GM21825 (cell line): ENCODE measurements at regions not wholly inside any gene's neighbourhood (a gene's known extent, or its start where the extent isn't known, plus 50 kb on each side); places are given as distances from the start of the nearest gene placed in this dataset.
"Not testable (repeated sequence)": the region's sequence is repeated elsewhere in the genome, so short reads cannot be mapped to it uniquely, and the experiment has no call there.

Source experiments
- ATAC-seq: cut with Tn5 transposase; IDR thresholded peaks from one replicate; pipeline ENCODE4 v1.9.1; 2021; ENCODE audit warnings: mild to moderate bottlenecking, moderate library complexity; ENCODE audit not compliant: unreplicated experiment

DNA sequence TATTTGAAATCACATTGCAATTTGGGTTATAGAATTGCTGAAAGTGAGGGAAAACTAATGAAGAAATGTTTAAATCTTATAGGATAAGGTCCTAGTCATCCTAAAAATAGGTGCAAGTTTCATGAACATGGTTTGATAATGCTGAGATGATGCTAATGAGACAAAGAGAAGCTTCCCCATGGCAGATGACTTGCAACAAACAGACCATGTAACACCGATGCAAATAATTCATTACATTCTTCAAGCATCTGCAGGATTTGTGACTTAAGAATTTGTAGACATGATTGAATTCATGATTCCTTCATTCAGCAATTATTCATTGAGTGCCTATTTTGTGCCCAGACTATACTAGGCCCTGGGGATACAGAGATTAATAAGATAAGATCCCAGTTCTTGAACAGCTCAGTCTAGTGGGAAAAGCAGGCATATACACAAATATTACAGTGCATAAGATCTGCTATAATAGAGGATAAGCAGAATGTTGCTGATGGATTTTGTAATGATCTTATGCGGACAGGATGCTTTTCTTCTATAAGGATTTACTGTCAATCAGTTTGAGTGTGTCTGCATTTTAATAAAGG is 367.9 kb upstream of the GBE1 start:
- no peak for ATAC-seq

DNA sequence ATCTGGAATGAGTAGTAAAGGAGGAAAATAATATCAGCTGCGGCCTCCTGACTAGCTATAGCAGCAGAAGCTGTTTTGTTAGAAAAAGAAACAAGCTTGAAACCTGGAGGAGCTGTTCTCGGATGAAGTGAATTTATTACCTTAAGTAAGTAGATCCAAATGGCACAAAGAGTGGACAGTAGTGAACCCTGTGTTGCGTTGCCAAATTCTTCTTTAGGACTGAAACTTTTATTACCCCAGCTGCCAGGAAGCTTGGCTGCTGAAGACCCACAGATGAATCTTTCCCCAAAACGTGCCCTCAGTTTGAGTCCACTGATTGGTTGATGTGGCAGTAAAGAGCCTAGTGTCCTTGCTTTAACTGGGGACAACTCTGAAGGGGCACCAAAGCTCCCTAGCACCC is 366.8 kb upstream of the GBE1 start:
- no peak for ATAC-seq

DNA sequence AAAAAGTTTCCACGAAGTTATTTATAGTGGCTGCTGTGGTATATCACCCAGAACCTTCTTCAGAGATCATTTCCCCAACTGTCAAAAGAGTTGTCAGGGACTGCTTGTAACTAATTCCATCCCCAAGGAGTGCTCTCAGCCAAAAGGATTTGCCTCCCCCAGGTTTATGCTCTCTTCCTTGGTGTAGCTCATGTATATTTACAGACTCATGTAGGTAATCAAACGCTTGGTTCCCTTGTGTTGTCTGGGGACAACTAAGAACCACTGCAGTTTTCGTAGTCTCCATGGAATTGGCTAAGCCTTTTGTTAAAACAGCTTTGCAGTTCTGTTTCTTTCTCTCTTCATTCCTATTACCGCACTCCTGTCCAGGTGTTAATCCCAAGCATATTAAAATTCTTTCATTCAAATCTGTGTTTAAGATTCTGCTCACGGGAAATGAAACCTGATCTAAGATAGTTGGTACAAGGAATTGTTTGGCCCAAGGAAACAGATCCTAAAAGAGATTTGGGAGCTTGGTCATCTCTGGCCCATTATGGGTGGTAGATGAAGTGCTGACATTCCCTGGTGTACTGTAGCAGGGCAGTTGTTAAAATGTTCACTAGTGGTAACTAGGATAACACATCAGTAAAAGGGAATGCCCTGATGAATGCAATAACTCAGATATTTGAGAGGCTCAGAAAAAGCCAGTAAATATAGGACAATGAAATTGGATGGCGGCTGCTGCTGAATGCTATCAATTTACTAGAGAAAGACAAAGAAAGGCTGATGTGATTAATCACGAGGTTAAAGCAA is 361.3 kb upstream of the GBE1 start:
- no peak for ATAC-seq

DNA sequence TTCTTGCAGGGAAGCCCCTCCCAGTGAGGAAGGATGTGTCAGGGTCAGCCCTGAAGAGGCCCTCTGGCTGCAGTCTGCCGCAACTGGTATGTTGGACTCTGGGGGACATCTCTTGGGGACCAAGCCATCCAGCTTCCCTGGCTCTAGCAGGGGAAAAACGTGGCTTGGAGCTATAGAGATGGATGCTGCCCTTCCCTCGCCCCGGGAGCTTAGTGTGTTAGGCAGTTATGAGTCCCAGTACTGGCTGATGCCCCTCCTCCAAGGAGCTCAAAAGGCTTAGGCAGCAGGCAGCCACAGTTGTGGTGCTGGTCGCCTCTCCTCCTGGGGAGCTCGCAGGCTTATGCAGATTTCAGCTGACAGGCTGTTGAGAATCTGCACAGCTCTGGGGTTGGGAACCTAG is 353.1 kb upstream of the GBE1 start:
- no peak for ATAC-seq

DNA sequence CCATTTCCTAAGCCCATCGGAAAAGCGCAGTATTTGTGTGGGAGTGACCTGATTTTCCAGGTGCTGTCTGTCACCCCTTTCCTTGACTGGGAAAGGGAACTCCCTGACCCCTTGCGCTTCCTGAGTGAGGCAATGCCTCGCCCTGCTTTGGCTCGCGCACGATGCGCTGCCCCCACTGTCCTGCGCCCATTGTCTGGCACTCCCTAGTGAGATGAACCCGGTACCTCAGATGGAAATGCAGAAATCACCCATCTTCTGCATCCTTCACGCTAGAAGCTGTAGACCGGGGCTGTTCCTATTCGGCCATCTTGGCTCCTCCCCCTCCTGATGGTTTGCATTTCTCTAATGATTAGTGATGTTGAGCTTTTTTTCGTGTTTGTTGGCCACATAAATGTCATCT is 349.3 kb upstream of the GBE1 start:
- not testable (repeated sequence) for ATAC-seq

DNA sequence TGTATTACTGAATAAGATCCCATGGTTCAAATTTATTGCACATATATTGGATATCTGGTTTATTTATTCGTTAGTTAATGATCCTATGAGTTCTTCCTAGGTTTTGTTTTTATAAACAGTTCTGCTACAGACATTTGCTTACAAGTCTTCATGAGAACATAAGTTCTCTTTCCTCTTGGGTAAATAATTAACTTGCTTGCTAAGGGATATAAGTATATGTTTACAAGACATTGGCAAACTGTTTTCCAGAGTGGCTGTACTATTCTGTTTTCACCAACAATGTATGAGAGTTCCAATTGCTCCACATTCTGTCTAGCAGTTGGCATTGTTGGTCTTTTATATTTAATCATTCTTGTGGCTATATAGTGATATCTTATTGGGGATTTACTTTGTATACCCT is 341.8 kb upstream of the GBE1 start:
- ATAC-seq, result no peak

DNA sequence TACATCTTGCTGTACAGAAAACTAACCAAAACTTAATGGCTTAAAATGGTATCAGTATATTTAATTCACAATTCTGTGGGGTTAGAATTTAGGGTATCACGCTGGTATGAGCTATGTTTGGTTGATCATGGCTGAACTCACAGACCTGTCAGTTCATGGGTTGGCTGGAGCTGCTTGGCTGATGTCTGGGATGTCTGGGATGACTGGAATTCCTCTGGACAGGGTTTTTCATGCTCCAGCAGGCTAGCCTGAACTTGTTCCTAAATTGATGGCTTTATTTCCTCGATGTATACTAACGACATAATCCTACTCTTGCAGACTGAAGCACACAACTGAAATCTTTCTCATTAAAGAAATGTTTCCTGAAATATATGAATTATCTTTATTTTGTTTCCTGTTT is 338.9 kb upstream of the GBE1 start:
- no peak for ATAC-seq

DNA sequence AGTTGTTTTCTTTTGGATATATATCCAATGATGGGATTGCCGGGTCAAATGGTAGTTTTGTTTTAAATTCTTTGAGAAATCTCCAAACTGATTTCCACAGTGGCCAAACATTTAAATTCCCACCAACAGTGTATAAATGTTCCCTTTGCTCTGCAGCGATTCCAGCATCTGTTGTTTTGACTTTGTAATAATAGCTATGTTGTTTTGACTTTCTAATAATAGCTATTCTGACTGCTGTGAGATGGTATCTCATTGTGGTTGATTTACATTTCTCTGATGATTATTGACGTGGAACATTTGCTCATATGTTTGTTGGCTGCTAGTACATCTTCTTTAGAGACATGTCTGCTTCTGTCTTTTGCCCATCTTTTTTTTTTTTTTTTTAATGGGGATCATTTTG is 332.2 kb upstream of the GBE1 start:
- no peak for ATAC-seq

DNA sequence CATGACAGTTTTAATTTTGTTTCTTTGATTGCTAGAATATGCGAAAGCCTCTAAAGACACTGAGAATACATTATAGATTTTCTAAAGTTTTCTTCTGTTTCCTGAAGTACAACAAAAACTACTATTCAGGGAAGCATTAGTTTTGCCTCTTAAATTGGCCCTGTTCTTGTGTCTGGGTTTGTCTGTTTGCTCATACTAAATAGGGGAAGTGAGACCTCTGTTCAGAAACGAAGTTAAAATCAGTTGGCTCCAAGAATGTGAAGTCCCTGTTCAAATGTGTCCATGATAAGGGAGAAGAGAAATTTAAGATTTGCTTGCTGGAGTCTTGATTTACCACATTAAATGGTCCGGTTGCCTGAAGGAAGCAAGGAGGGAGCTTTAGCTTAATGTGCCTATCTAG is 327.3 kb upstream of the GBE1 start:
- no peak for ATAC-seq

DNA sequence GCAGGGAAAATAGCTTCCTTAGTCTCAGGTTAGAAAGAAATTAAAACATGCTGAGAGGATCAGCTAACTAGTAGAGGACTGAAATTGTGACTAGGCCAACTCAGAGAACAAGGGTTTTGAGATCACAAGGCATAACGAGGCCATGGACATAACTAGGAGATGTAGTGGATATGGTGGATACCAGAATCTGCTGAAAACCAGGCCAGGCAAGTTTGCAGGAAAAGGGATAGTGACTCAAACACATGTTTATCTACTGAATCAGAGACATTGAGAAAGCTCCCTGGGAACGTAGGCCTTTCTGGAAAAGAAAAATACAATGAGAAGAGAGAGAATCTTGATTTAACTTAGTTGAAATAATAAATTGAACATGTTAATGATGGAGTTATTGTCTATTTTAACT is 326.5 kb upstream of the GBE1 start:
- ATAC-seq, result no peak

DNA sequence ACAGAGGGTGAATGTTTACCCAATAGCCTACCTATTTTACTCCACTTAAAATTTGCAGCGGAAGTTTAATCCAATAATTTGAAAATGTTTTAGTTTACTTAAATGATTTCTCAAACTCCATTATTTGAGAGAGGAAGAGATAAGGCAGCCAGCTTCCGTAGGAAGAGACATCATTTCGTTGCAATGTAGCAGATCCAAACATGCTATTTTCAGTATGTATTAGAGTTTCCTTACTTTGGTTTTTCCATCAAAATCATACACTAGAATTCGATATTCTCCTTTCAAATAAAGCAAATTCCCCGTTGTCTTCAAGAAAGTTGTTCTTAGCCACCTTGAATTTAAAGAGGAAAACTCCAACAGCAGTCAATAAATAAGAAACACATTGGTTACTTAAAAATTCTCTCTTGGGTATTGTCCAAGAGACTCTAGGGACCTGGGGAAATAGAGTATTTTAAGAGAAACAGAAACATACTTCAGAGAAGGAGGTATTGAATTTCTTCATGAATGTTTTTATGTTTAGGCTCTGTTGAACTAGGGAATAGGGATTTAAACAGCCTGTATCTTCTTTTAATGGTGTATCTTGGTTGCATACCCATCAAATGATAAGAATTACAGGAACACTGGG is 324.5 kb upstream of the GBE1 start:
- no peak for ATAC-seq

DNA sequence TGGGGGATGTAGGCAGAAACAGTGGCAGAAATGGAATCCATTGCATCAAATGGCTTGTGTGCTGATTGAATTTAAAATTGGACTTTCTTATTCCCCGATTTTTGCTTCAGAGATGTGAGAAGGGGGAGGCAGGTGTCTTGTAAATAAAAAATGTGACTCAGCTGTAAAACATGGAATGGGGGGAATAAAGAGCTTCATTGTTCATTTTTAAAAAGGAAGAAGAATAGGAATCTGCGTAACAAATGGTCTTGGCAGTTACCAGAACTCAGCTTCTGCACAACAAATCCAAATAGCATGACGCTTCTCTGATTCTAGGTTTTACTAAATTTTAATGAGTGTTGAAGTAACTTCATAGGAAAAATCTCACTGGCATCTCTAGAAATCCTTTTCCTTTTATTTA is 323.9 kb upstream of the GBE1 start:
- no peak for ATAC-seq

DNA sequence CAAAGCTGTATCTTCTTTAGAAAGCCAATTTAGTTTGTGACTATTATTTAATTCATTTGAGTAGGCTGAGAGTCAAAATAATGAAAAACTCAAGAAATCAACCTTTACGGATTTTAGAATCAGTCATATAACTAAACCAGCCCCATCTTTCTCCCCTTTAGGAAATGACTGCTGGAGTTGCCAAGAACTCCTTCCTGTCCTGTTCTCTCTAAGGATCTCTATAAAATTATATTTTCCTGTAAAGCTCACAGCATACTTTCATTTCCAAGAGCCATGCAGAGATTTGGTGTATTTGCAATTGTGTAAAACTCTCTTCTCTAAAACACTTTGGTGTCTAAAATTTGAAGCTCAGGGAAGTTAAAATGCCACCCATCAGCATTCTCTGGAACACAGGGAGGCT is 323.4 kb upstream of the GBE1 start:
- ATAC-seq, result no peak

DNA sequence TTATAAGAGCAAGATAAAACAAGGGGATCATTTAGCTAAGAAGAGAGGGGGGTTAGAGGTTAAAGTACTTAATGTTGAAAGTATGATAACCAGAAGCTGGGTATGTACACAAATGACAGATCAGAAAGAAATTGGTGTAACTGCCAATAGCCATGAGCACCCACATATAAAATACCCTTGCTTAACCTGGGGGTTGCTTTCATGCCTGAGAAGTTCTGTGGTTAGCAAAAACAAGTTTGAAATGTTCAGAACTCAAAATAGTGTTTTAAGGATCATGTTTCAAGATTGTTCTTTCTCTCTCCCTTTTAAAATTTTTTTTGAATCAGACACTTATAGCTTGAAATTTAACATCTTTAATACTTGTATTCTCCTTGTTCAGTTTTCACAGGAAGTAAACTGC is 321.4 kb upstream of the GBE1 start:
- no peak for ATAC-seq

DNA sequence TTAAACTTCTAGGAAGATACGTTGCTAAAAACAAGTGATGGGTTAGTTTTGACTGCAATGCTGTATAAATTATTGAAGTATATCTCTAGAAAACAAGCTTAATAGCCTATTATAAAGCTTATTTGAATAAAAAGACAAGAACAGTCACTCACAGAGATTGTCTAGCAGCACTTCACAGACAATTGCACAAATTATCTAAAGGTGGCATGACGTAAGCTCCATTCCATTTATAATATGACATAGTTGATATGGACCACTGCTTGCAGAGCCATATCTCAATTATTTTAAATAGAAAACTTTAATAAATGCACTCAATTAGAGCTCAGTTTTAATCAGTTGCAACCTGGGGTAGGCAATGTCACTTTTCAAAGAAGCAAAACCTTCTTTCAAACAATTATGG is 319.9 kb upstream of the GBE1 start:
- no peak for ATAC-seq

DNA sequence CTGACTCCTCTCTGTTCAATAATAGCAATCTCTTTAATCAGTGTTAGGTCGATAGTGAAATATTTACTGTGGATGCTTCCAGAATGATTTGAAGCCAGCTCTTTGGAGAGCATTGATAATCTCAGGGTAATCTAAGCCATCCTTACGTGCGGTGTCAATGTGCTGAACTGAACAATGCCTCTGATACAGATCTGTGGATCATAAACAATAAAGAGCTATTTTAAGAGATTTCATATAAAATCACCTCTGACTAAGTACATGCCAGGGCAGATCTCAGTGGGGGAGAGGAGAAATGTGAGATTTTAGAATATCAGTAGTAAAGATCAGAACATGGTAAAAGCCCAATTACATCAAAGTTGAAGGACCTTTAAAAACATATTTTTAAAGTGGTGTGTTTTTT is 319.3 kb upstream of the GBE1 start:
- no peak for ATAC-seq

DNA sequence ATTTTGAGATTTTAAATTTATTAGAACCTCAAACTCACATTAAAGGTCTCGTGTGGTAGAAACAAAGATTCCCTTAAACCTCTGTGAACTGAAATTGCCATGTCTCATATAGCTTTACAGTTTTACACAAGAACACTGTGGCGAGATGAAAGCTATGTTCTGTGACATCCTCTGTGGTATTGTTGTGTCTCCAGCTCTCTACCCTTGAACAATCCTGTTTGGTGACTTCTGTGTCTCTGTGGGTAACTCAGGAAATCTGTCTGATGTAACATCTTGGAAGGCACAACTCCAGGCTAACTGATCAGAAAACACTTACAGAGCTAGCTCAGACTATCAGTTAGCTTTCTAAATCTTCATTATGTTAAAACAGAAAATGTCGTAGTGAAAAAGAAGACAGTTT is 318.8 kb upstream of the GBE1 start:
- no peak for ATAC-seq

DNA sequence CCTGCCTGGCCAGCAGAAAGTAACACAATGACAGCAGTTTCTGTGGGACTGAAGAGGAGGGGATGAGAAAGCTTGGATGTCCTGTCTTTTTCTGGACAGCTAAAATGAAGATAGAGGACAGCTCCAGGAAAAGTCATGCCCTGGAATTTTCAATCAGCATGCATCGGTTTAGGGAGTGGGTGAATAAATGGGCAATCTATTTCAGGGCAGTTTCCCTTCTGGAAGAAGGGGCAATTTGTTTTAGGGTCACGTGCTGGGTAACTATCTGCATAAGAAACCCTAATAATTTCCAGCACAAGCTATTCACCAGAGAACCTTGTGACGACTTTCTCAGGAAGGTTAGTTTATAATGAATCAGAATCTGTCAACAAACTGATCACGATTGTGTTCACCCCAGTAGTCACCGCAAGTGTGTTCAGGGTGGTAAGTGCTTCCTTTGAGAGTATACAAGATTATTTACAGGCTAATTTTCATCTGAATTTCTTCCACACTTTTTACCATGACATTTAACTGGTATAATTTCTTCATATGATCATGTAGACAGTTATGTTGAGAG is 318.0 kb upstream of the GBE1 start:
- no peak for ATAC-seq

DNA sequence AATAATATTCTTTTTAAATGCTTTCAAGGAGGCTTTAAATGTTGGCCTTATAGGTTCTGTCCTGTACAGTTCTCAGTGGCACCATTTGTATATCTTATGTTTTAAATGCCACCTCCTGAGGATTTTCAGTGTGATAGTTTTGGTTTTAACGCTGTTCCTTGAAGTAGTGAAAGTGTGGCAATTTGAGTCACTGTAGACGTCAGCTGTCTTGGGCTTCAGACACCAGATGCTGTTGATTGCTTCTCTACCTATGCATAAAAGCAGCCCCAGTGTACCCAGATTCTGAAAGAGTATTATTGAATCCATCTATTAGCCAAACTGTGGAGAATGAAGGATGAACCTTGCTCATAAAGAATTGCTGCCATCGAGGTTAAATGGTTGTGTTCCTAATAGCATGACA is 316.8 kb upstream of the GBE1 start:
- ATAC-seq, result no peak

DNA sequence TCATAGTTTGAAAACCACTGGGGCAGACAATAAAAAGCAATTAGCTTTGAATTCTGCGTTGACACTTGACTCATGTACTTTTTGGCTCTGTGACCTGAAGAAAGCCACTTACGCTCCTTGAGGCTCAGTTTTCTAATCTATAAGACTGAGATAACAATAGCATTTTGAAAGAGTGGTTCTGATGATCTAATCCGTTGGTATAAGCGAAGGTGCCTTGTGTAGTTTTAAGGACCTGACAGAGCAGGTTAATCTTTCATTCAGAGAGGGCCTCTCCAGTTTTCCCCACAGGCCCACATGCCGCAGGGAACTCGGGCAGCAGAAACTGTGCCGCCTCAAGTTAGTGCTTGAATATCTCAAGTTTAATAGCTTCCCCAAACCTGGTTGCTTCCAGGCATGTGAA is 306.0 kb upstream of the GBE1 start:
- no peak for ATAC-seq

DNA sequence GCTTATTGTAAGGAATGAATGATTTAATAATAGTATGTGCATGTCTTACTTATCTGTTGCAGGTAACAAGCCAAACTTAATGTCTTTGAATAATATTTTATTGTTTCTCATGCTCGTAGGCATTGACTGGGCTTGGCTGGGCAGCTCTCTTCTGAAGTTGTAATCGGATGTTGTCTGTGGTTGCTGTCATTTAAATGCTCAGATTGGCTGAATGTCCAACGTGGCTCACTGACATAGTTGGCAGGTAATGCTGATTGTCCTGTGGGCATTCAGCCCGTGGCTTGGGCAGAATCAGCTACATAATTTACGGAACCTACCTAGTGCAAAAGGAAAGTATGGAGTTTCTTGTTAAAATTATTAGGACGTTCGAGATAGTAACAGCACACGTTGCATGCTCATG is 297.4 kb upstream of the GBE1 start:
- no peak for ATAC-seq

DNA sequence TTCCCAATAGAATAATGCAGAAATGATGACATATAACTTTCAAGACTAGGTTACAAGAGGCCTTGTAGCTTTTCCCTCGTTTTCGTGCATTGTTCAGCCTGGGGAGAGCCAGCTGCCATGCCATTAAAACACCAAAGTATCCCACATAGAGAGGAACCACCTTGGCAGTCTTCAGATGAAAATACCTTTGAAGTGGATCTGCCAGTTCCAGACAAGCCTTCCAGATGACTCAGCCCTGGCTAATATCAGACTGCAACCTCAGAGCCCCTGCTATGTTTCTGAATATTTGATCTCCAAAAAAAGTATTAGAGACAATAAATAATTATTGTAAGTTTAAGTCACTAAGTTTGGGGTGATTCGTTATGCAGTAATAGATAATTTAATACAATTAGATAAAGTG is 294.3 kb upstream of the GBE1 start:
- ATAC-seq, result no peak
